Posterior vena cava (tissue), 2 donors: ENCODE measurements at regions not wholly inside any gene's neighbourhood (a gene's known extent, or its start where the extent isn't known, plus 50 kb on each side); places are given as distances from the start of the nearest gene placed in this dataset.

Experiments
- DNase-seq: peaks from one replicate; pipeline ENCODE4 v3.0.0-alpha.2; 2020; ENCODE audit warnings: low spot score
- intact Hi-C, 2 donors: fragments of 100-400 bp; cut with DNase I; formaldehyde crosslinking; loops; one replicate each; pipeline versions ENCODE4 v1.14.1 to v1.14.2; 2022 to 2023
- donor health status: DM: yes; HTN: yes; CAD: no.
- donor health status: DM: yes; HTN: yes; CAD: no.

- DNase-seq, result no peak
- intact Hi-C loops, result no loop called here
Observed at GRCh38 chr6:29999416-29999815, 57.1 kb downstream of the HLA-A start.

- intact Hi-C loops, result no loop called here
- no peak for DNase-seq
Observed at GRCh38 chr6:30000156-30000791, 57.9 kb downstream of the HLA-A start.

GRCh38 chr6:30002871-30003270 lies 58.2 kb upstream of the POLR1H start:
- intact Hi-C loops, result no loop called here
- DNase-seq, result no peak

- DNase-seq, result no peak
- intact Hi-C loops, result no loop called here
Observed at GRCh38 chr6:30005482-30005881, 55.6 kb upstream of the POLR1H start.

GRCh38 chr6:30006170-30007131 lies 54.6 kb upstream of the POLR1H start:
- peak; percentile 87 for DNase-seq
- intact Hi-C loops, result no loop called here

GRCh38 chr6:30007132-30007764 lies 53.8 kb upstream of the POLR1H start:
- no peak for DNase-seq
- intact Hi-C loops, result no loop called here

GRCh38 chr6:30009113-30009512 lies 52.0 kb upstream of the POLR1H start:
- intact Hi-C loops, result no loop called here
- DNase-seq, result no peak
